NB4 (cell line): ENCODE measurements at regions not wholly inside any gene's neighbourhood (a gene's known extent, or its start where the extent isn't known, plus 50 kb on each side); places are given as distances from the start of the nearest gene placed in this dataset.

ENCODE experiments used
- DNase-seq: peaks from one replicate; pipeline ENCODE4 v3.0.0; 2010; ENCODE audit warnings: low read depth
- H3K4me3 ChIP-seq: one replicate; pipeline ENCODE4 v1.5.1; 2011; ENCODE audit warnings: mild to moderate bottlenecking, low read depth, low read length, moderate library complexity
- CTCF ChIP-seq: IDR thresholded peaks from one replicate; pipeline ENCODE4 v1.5.1; 2012; ENCODE audit warnings: low read depth, low read length
- MAX ChIP-seq: IDR thresholded peaks from 2 replicates; pipeline ENCODE4 v1.6.1; 2011; ENCODE audit warnings: low read depth, low read length
- MYC ChIP-seq: IDR thresholded peaks from 2 replicates; pipeline ENCODE4 v1.6.1; 2011; ENCODE audit warnings: low read depth, low read length
- POLR2A ChIP-seq: IDR thresholded peaks from 2 replicates; pipeline ENCODE4 v1.6.1; 2011; ENCODE audit warnings: mild to moderate bottlenecking; ENCODE audit not compliant: insufficient read length; ENCODE audit errors: extremely low read depth

GRCh38 chr6:144806222-144806621, 521.1 kb downstream of the UTRN start:
- DNase-seq, result no peak
- TF ChIP-seq POLR2A (no peak), MAX (no peak), MYC (no peak), CTCF (no peak)
- no peak overlapping the region for H3K4me3 ChIP-seq

GRCh38 chr6:144809120-144809519, 524.0 kb downstream of the UTRN start:
- no peak overlapping the region for H3K4me3 ChIP-seq
- no peak for DNase-seq
- no peak for TF ChIP-seq CTCF
- no peak for TF ChIP-seq MYC
- no peak for TF ChIP-seq MAX
- TF ChIP-seq POLR2A, result no peak

GRCh38 chr6:144809969-144810368, 524.8 kb downstream of the UTRN start:
- TF ChIP-seq MYC, result no peak
- no peak for TF ChIP-seq MAX
- TF ChIP-seq POLR2A, result no peak
- no peak for TF ChIP-seq CTCF
- DNase-seq, result no peak
- H3K4me3 ChIP-seq, result no peak overlapping the region

GRCh38 chr6:144811140-144811539, 526.0 kb downstream of the UTRN start:
- DNase-seq, result no peak
- TF ChIP-seq MAX (no peak), MYC (no peak), POLR2A (no peak), CTCF (no peak)
- H3K4me3 ChIP-seq, result no peak overlapping the region

- H3K4me3 ChIP-seq, result no peak overlapping the region
- DNase-seq, result no peak
- TF ChIP-seq MAX (no peak), MYC (no peak), POLR2A (no peak), CTCF (no peak)
These were observed 531.8 kb downstream of the UTRN start for GRCh38 chr6:144816936-144817335.

GRCh38 chr6:144820270-144820669, 535.1 kb downstream of the UTRN start:
- peak; percentile 6 for DNase-seq
- no peak for TF ChIP-seq POLR2A
- TF ChIP-seq CTCF, result no peak
- no peak for TF ChIP-seq MAX
- TF ChIP-seq MYC, result no peak
- no peak overlapping the region for H3K4me3 ChIP-seq
